H1 (cell line): ENCODE measurements at regions not wholly inside any gene's neighbourhood (a gene's known extent, or its start where the extent isn't known, plus 50 kb on each side); places are given as distances from the start of the nearest gene placed in this dataset.

Experiments
- CTCF ChIA-PET: fragments of 300-600 bp; sonication (Branson Sonifier 250); formaldehyde crosslinking; loops from one replicate; lab custom pipeline; 2021; ENCODE audit not compliant: partially characterized antibody; lab: Charles Lee
- POLR2A ChIA-PET: fragments of 300-600 bp; sonication (Branson Sonifier 250); formaldehyde crosslinking; loops from one replicate; lab custom pipeline; 2021; ENCODE audit warnings: inconsistent platforms; ENCODE audit not compliant: partially characterized antibody; lab: Charles Lee
- DNase-seq, 2 experiments: peaks; one replicate each; pipeline versions ENCODE4 v3.0.0 to v3.0.0-alpha.2; 2010 to 2022; ENCODE audit warnings: low spot score in 2 of 2, low read depth in 1 of 2, mixed read lengths in 1 of 2
- FAIRE-seq: peaks from 2 replicates; lab custom pipeline; 2011; peaks lifted over from hg19 to GRCh38; lab: Jason Lieb, UNC
- H2AFZ ChIP-seq: 2 replicates; pipeline ENCODE4 v1.8.1; 2012; ENCODE audit warnings: low read length, inconsistent platforms
- H2AK5ac ChIP-seq: 2 replicates; pipeline ENCODE4 v1.6.1; 2013; ENCODE audit warnings: low read depth, low read length
- H2BK120ac ChIP-seq: replicated peaks from 2 replicates; pipeline ENCODE3; 2013; ENCODE audit warnings: low read depth, low read length, inconsistent platforms
- H2BK12ac ChIP-seq: 2 replicates; pipeline ENCODE4 v1.6.1; 2013; ENCODE audit warnings: low read depth, low read length
- H2BK15ac ChIP-seq: 2 replicates; pipeline ENCODE4 v1.6.1; 2013; ENCODE audit warnings: low read length
- H2BK20ac ChIP-seq: 2 replicates; pipeline ENCODE4 v1.6.1; 2013; ENCODE audit warnings: low read length
- H2BK5ac ChIP-seq: 2 replicates; pipeline ENCODE4 v1.6.1; 2013; ENCODE audit warnings: low read depth, low read length
- H3K14ac ChIP-seq: 2 replicates; pipeline ENCODE4 v1.6.1; 2013; ENCODE audit warnings: inconsistent platforms; ENCODE audit not compliant: insufficient read length
- H3K18ac ChIP-seq: 2 replicates; pipeline ENCODE4 v1.6.1; 2013; ENCODE audit warnings: low read length; ENCODE audit errors: extremely low read depth
- H3K23ac ChIP-seq: 2 replicates; pipeline ENCODE4 v1.6.1; 2013; ENCODE audit warnings: inconsistent platforms; ENCODE audit not compliant: insufficient read length
- H3K23me2 ChIP-seq: 2 replicates; pipeline ENCODE4 v1.6.1; 2013; ENCODE audit warnings: low read depth, low read length
- H3K27ac ChIP-seq: 2 replicates; pipeline ENCODE4 v1.6.1; 2011; ENCODE audit warnings: low read depth, low read length, inconsistent platforms
- H3K27me3 ChIP-seq, 4 experiments: replicated peaks in 1 of 4; 1 replicate in 1 of 4; 2 replicates in 3 of 4; pipeline versions ENCODE4 v1.6.1 to v1.8.1; 2011 to 2013; ENCODE audit warnings: low read length in 3 of 4, mild to moderate bottlenecking in 3 of 4, inconsistent platforms in 2 of 4, mixed read lengths in 2 of 4, moderate library complexity in 1 of 4; ENCODE audit not compliant: control insufficient read depth in 3 of 4, insufficient read depth in 3 of 4; ENCODE audit errors: extremely low read depth in 1 of 4
- H3K36me3 ChIP-seq, 4 experiments: 2 replicates each; pipeline versions ENCODE4 v1.6.1 to v1.8.1; 2011 to 2013; ENCODE audit warnings: mild to moderate bottlenecking in 4 of 4, low read length in 3 of 4, moderate library complexity in 2 of 4, control low read depth in 1 of 4, inconsistent platforms in 1 of 4; ENCODE audit not compliant: insufficient read depth in 4 of 4, control insufficient read depth in 2 of 4
- H3K4ac ChIP-seq: replicated peaks from 2 replicates; pipeline ENCODE3; 2013; ENCODE audit warnings: low read length, low read depth, mixed read lengths, inconsistent platforms; ENCODE audit not compliant: insufficient read length
- H3K4me1 ChIP-seq, 4 experiments: replicated peaks in 1 of 4; 1 replicate in 1 of 4; 2 replicates in 3 of 4; pipeline versions ENCODE4 v1.6.1 to v1.8.1; 2011 to 2013; ENCODE audit warnings: low read length in 3 of 4, inconsistent platforms in 2 of 4, mixed read lengths in 1 of 4; ENCODE audit not compliant: insufficient read depth in 4 of 4, control insufficient read depth in 3 of 4
- H3K4me2 ChIP-seq, 2 experiments: 2 replicates each; pipeline versions ENCODE4 v1.6.1 to v1.8.1; 2011 to 2013; ENCODE audit warnings: low read depth in 2 of 2, low read length in 2 of 2, control low read depth in 1 of 2, inconsistent platforms in 1 of 2, mild to moderate bottlenecking in 1 of 2; ENCODE audit not compliant: insufficient read depth in 1 of 2
- H3K4me3 ChIP-seq, 4 experiments: fragments of 200-600, 300-600 bp in 1 of 4; sonication (generic), shearing (Covaris generic), sonication (Bioruptor Twin) in 1 of 4; 2 replicates each; pipeline versions ENCODE4 v1.5.1 to v1.8.1; 2011 to 2016; ENCODE audit warnings: low read length in 4 of 4, low read depth in 3 of 4, control low read depth in 2 of 4, inconsistent platforms in 2 of 4, mild to moderate bottlenecking in 2 of 4, mixed read lengths in 1 of 4, moderate library complexity in 1 of 4; ENCODE audit not compliant: insufficient read depth in 2 of 4; ENCODE audit errors: extremely low read depth in 1 of 4
- H3K56ac ChIP-seq: replicated peaks from 2 replicates; pipeline ENCODE3; 2013; ENCODE audit warnings: low read depth, mild to moderate bottlenecking, mixed read lengths, low read length, inconsistent platforms; ENCODE audit not compliant: insufficient read length
- H3K79me1 ChIP-seq: 2 replicates; pipeline ENCODE4 v1.6.1; 2013; ENCODE audit warnings: low read depth, low read length, control low read depth
- H3K79me2 ChIP-seq, 2 experiments: 2 replicates each; pipeline versions ENCODE4 v1.6.1 to v1.8.1; 2012 to 2013; ENCODE audit warnings: low read length in 2 of 2, mild to moderate bottlenecking in 2 of 2, inconsistent platforms in 1 of 2; ENCODE audit not compliant: insufficient read depth in 2 of 2, control insufficient read depth in 1 of 2
- H3K9ac ChIP-seq, 4 experiments: replicated peaks in 1 of 4; 1 replicate in 1 of 4; 2 replicates in 3 of 4; pipeline versions ENCODE4 v1.6.1 to v1.8.1; 2011 to 2013; ENCODE audit warnings: low read depth in 3 of 4, low read length in 3 of 4, control low read depth in 2 of 4, mild to moderate bottlenecking in 2 of 4, moderate library complexity in 2 of 4, inconsistent platforms in 1 of 4; ENCODE audit errors: extremely low read depth in 1 of 4
- H3K9me3 ChIP-seq, 2 experiments: 2 replicates each; pipeline versions ENCODE4 v1.6.1 to v1.8.1; 2012 to 2013; ENCODE audit warnings: mild to moderate bottlenecking in 2 of 2, moderate library complexity in 2 of 2, control low read depth in 1 of 2, inconsistent platforms in 1 of 2, low read depth in 1 of 2, low read length in 1 of 2, mixed read lengths in 1 of 2; ENCODE audit not compliant: insufficient read depth in 2 of 2
- H4K20me1 ChIP-seq, 2 experiments: replicated peaks in 1 of 2; 2 replicates each; pipeline versions ENCODE3 to v1.8.1; 2011 to 2013; ENCODE audit warnings: inconsistent platforms in 2 of 2, low read length in 2 of 2, mild to moderate bottlenecking in 1 of 2; ENCODE audit not compliant: insufficient read depth in 2 of 2, control insufficient read depth in 1 of 2
- H4K5ac ChIP-seq: 2 replicates; pipeline ENCODE4 v1.6.1; 2013; ENCODE audit warnings: low read length, low read depth, mixed read lengths, inconsistent platforms; ENCODE audit not compliant: insufficient read length
- H4K8ac ChIP-seq: 2 replicates; pipeline ENCODE4 v1.8.0; 2013; ENCODE audit warnings: mild to moderate bottlenecking, moderate library complexity, low read length, inconsistent platforms; ENCODE audit not compliant: insufficient read depth; ENCODE audit errors: extremely low read depth
- H4K91ac ChIP-seq: replicated peaks from 2 replicates; pipeline ENCODE3; 2013; ENCODE audit warnings: low read length, mixed read lengths, inconsistent platforms; ENCODE audit not compliant: insufficient read length
- BACH1 ChIP-seq: IDR thresholded peaks from 2 replicates; pipeline ENCODE4 v1.6.1; 2012; ENCODE audit warnings: low read length, improper control_type of control experiment
- WGBS, 2 experiments: shearing (Covaris generic) in 1 of 2; methylation state at CpG; one replicate each; pipeline versions ENCODE4 v1.1.6 to v1.1.7; 2013 to 2015; ENCODE audit warnings: low lambda C conversion rate in 2 of 2, mixed read lengths in 2 of 2, inconsistent platforms in 1 of 2, low coverage in 1 of 2, missing lambda C conversion rate in 1 of 2; ENCODE audit not compliant: insufficient replicate concordance in 2 of 2, insufficient coverage in 1 of 2, insufficient read length in 1 of 2; ENCODE audit errors: extremely low coverage in 1 of 2, missing lambda C conversion rate in 1 of 2; 5-methylcytosine and 5-hydroxymethylcytosine counted together

GRCh38 chrX:6464726-6465125 lies 70.2 kb downstream of the VCX3A start:
- no peak overlapping the region for H4K5ac ChIP-seq
- no peak overlapping the region for H2AK5ac ChIP-seq
- no peaks in the 10 kb centered on the region for H3K79me1 ChIP-seq
- H3K4ac ChIP-seq, result no peak overlapping the region
- H3K4me1 ChIP-seq, result no peaks in the 10 kb centered on the region; a peak in 2 of 7 replicates
- ChIA-PET POLR2A (no interaction called here), CTCF (interaction anchor here (0.7 kb wide), 1 partner anchor 231 kb away, joined by 3 read pairs; no protein-coding TSS in a partner anchor)
- no peaks in the 10 kb centered on the region for H3K27me3 ChIP-seq
- H3K14ac ChIP-seq, result no peak overlapping the region
- no peaks in the 10 kb centered on the region for H3K79me2 ChIP-seq
- H3K23ac ChIP-seq, result no peak overlapping the region
- DNase-seq (no peak), FAIRE-seq (no peak)
- no peak overlapping the region for H3K4me3 ChIP-seq
- no peak overlapping the region for H2BK15ac ChIP-seq
- no peak overlapping the region for H2BK120ac ChIP-seq
- H2BK12ac ChIP-seq, result no peak overlapping the region
- H3K56ac ChIP-seq, result no peak overlapping the region
- WGBS, 2 experiments, result 96% methylated on average over 5 of the region's 6 CpGs; no CpG with 5 or more reads in 1 of the 2 experiments
- no peak overlapping the region for H2BK20ac ChIP-seq
- H3K4me2 ChIP-seq, result no peak overlapping the region
- no peaks in the 10 kb centered on the region for H3K36me3 ChIP-seq
- H3K9ac ChIP-seq, result no peak overlapping the region
- no peak overlapping the region for H2AFZ ChIP-seq
- H3K23me2 ChIP-seq, result no peaks in the 10 kb centered on the region
- no peak overlapping the region for H2BK5ac ChIP-seq
- no peak for TF ChIP-seq BACH1
- no peak overlapping the region for H4K8ac ChIP-seq
- no peaks in the 10 kb centered on the region for H4K20me1 ChIP-seq
- no peak overlapping the region for H3K27ac ChIP-seq
- H3K9me3 ChIP-seq, result no peaks in the 10 kb centered on the region
- no peak overlapping the region for H3K18ac ChIP-seq
- no peak overlapping the region for H4K91ac ChIP-seq
